Activated CD4-positive, alpha-beta T cell treated with anti-CD3 and anti-CD28 coated beads for 24 hours (primary cell): ENCODE measurements at regions not wholly inside any gene's neighbourhood (a gene's known extent, or its start where the extent isn't known, plus 50 kb on each side); places are given as distances from the start of the nearest gene placed in this dataset.
"Not testable (repeated sequence)": the region's sequence is repeated elsewhere in the genome, so short reads cannot be mapped to it uniquely, and the experiment has no call there.

Experiments used
- DNase-seq, 2 donors: peaks; one replicate each; pipeline ENCODE4 v3.0.0-alpha.2; 2020; ENCODE audit warnings: low read depth in 2 of 2

GRCh38 chr1:148432318-148432717 lies 50.8 kb downstream of the PPIAL4G start:
- not testable (repeated sequence) for DNase-seq

- DNase-seq: not testable (repeated sequence)
Measured at GRCh38 chr1:148429856-148430255, 53.2 kb downstream of the PPIAL4G start.

- not testable (repeated sequence) for DNase-seq
Measured at GRCh38 chr1:148426940-148427611, 56.0 kb downstream of the PPIAL4G start.

GRCh38 chr1:148426385-148426784 lies 56.7 kb downstream of the PPIAL4G start:
- not testable (repeated sequence) for DNase-seq

GRCh38 chr1:148424143-148425003 lies 58.7 kb downstream of the PPIAL4G start:
- DNase-seq: not testable (repeated sequence)

- DNase-seq: not testable (repeated sequence)
Measured at GRCh38 chr1:148422921-148423320, 60.2 kb downstream of the PPIAL4G start.

GRCh38 chr1:148417241-148417640 lies 65.9 kb downstream of the PPIAL4G start:
- DNase-seq: not testable (repeated sequence)

GRCh38 chr1:148413385-148413784 lies 69.7 kb downstream of the PPIAL4G start:
- DNase-seq: not testable (repeated sequence)

- not testable (repeated sequence) for DNase-seq
Measured at GRCh38 chr1:148404786-148405568, 78.1 kb downstream of the PPIAL4G start.

- DNase-seq: not testable (repeated sequence)
Measured at GRCh38 chr1:148403925-148404324, 79.2 kb downstream of the PPIAL4G start.

- not testable (repeated sequence) for DNase-seq
Measured at GRCh38 chr1:148403085-148403456, 80.0 kb downstream of the PPIAL4G start.

- peak; percentile 70 to 74 for DNase-seq
Measured at GRCh38 chr1:148402152-148403084, 80.7 kb downstream of the PPIAL4G start.

GRCh38 chr1:148397516-148397915 lies 85.6 kb downstream of the PPIAL4G start:
- not testable (repeated sequence) for DNase-seq

- DNase-seq: not testable (repeated sequence)
Measured at GRCh38 chr1:148392505-148392904, 90.6 kb downstream of the PPIAL4G start.

GRCh38 chr1:148391323-148391722 lies 91.8 kb downstream of the PPIAL4G start:
- not testable (repeated sequence) for DNase-seq

GRCh38 chr1:148389027-148389339 lies 94.1 kb downstream of the PPIAL4G start:
- no peak for DNase-seq

GRCh38 chr1:148388260-148389026 lies 94.7 kb downstream of the PPIAL4G start:
- peak; percentile 78 to 79 for DNase-seq

- DNase-seq: not testable (repeated sequence)
Measured at GRCh38 chr1:148387949-148388259, 95.2 kb downstream of the PPIAL4G start.

- not testable (repeated sequence) for DNase-seq
Measured at GRCh38 chr1:148387122-148387948, 95.8 kb downstream of the PPIAL4G start.

GRCh38 chr1:148386617-148387016 lies 96.5 kb downstream of the PPIAL4G start:
- DNase-seq: no peak
